HG03439 (cell line): ENCODE measurements at regions not wholly inside any gene's neighbourhood (a gene's known extent, or its start where the extent isn't known, plus 50 kb on each side); places are given as distances from the start of the nearest gene placed in this dataset.

Experiments used
- ATAC-seq: cut with Tn5 transposase; IDR thresholded peaks from one replicate; pipeline ENCODE4 v1.9.1; 2021; ENCODE audit warnings: mild to moderate bottlenecking, moderate library complexity; ENCODE audit not compliant: unreplicated experiment

DNA sequence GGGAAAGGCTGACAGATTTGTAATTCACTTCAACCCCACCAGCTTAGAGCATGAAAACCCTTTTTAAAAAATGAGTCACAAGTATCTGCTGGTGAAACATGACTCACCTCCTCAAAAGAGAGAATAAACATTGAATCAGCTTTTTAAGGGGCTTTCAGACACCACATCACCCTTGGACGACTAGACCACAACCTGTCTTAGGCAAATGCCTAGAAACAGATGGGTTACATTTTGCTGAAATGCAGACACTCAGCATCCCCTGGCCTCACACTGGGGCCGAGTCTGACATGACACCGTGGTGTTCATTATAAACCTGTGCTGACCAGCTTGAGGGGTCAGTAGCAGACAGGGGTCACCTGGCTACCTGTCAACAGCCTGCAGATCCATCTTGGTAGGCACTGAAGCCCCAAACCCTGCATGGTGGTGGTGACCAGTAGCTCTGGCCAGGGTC, 175.3 kb upstream of the CST7 start:
- ATAC-seq = no peak

- no peak for ATAC-seq
Observed at GRCh38 chr20:24775966-24776365, 173.1 kb upstream of the CST7 start.

DNA sequence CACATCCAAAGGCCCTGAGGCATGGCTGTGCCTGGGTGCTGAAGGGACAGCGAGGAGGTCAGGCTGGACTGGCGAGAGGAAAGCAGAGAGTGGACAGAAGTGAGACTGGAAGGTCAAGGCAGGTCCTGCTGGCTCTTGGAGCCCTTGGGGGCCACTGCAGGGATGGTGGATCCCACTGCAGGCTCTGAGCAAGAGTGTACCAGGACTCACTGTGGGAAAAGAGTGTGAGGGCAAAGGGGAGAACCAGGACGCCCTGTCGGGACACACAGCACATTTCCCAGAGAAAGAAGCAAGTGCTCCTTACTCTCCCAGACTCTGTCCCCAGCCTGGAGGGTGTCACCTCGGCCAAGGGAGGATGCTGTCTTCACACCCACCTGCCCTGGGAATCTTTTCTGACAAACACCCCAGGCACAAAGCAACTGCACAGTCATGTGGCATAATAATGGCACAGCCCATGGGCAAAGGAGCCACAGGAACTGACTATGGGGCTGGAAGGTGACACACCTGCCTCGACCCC, 172.3 kb upstream of the CST7 start:
- ATAC-seq = no peak

DNA sequence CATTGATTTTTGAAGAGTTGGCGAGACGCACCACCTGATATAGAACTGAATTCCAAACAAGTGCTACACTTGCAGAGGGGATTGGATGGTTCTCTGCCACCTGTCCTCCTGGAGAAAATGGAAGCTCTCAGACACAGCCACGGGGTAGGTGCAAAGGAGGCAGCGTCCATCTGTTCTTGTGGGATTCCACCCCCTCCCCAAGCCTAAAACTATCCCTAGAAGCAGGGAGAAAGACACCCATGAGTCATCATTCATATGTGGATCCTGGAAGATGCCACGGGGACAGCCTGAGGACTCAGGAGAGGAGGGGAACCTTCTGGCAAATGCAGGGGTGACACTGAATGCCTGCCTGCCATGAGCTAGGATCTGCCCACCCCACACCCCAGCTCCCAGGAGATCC, 171.3 kb upstream of the CST7 start:
- ATAC-seq = no peak

DNA sequence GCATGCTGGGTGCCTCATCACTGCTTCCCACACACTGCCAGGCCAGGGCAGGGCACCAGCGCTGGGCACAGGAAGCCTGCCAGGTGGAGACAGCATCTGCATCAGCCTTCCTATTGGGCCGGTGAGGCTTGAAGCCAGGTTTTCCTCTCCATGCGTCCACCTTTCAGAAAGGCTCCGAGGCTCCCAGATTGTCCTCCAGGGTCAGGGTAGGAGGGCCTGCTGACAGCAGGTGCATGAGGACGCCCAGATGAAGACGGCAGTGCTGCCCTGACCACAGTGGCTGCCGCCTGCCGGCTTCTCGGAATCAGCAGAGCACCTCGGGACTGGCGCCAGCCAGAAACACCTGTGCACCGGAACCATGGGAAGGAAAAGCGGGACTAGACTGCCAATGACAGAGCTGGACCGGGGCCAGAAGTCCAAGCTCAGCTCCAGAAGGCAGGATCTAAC, 170.5 kb upstream of the CST7 start:
- no peak for ATAC-seq

DNA sequence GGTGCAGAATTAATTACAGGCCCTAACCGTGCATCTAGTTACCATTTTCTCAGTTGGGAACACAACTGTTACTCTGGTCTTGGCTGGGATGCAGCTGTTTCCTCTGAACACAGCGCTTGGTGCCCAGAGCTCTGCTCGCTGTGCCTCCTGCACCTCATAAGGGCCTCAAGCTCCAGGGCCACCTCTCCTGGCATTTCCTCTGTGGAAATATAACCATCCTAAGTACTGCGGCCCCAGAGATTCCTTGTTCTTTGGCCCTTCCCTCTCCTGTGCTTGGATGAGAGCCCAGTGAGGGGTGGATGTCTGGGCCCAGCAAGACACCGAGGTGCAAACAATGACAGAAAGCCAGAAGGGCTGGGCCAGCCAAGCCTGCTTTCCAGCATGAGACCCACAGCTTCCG, 169.9 kb upstream of the CST7 start:
- no peak for ATAC-seq

- no peak for ATAC-seq
Observed at GRCh38 chr20:24779946-24780345, 169.1 kb upstream of the CST7 start.

GRCh38 chr20:24780674-24781417, 168.2 kb upstream of the CST7 start:
- ATAC-seq = no peak

GRCh38 chr20:24781418-24781980, 167.6 kb upstream of the CST7 start:
- no peak for ATAC-seq

DNA sequence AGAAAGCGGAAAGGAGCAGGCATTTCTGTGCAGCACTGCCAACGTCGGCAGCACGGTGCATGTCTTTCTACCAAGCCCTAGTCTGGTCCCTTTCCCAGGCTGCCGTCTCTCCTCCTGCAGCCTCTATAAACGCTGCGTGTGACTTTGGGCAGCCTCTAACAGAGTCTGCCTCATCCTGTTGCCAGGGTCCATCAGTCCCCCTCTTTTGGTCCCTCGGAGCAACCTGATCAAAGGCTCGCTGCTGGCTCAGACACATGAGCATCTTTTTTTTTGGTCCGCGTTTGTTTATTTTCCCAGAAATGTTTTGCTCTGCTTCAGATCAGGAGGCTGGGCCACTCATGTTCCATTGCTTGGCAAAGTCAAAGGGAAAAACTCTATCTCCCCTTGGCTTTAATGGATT, 166.8 kb upstream of the CST7 start:
- no peak for ATAC-seq

DNA sequence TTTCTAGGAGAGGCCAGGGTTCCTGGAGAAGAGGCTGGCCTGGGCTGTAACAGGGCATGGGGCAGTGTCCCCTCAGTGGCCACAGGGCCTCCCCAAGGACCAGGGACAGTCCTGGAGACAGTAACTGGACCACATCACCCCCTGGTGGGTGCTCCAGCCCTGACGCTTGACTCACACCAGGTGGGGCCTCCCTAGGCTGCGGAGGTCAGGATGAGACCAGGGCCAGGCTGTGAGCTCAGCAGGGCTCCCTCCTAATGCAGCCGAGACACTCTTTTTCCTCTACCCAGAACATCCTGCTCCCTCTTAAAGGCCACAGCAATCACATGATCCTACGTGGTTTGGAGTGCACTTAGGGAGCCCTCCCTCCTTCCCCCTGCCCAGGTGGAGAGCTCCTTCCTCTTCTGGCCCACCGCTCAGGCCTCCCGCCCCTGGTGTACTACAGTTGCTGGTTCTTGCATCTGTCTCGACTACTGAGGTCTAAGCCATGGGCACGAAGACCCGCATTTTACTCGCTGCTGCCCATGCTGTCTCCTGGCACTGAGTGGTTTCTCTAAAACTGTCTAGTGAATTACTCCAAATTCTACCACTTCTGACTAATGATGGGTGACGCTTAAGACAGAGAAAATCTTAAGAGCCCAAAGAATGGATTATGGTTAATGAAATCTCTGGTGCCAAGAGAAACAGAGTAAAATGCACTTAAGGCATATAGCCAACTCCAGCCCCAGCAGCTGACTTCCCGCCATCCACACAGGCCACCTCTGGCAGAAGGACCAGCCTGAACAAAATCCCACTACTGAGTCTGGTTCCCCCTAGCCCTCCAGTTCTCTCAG, 166.1 kb upstream of the CST7 start:
- no peak for ATAC-seq

GRCh38 chr20:24783631-24784492, 165.2 kb upstream of the CST7 start:
- no peak for ATAC-seq

GRCh38 chr20:24784607-24785006, 164.5 kb upstream of the CST7 start:
- no peak for ATAC-seq

- no peak for ATAC-seq
Observed at GRCh38 chr20:24785141-24786110, 163.6 kb upstream of the CST7 start.

DNA sequence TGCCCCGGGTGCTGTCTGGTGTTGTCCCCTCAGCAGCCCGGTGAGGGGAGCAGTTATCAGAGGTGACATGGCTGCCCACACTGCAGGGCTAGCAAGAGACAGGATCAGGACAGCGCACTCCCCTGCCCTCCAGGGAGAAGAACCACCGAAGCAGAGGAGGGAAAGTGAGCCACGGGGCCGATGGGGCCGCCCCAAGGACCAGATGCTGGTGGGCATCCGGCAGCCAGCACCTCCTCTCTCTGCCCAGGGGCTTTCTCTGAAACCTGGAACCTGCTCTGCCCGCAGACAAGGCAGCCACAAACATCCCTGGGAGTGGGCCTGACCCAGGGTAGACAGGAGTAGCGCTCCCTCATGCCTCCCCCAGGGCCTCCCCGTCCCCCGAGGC, 163.0 kb upstream of the CST7 start:
- no peak for ATAC-seq

DNA sequence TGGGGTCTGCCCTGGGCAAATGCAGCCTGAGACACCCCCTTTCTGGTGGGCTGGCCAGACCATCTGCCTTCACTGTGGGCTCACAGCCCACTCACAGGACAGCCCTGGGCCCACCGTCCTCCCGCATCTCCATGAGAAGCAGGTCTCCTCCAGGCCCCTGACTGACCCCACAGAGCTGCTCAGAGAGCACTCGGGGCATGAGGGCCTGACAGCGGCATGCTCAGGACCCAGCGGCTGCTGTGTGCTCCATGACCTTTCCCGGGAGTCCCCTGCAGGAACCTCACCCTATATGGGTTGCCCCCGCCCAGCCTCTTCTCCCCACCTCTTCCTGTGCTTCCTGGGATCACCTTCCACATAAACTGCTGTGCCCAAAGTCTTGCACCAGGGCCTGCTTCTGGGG, 162.4 kb upstream of the CST7 start:
- no peak for ATAC-seq

- ATAC-seq = no peak
Observed at GRCh38 chr20:24787071-24787470, 162.0 kb upstream of the CST7 start.

GRCh38 chr20:24787621-24788020, 161.4 kb upstream of the CST7 start:
- ATAC-seq = no peak

- no peak for ATAC-seq
Observed at GRCh38 chr20:24789877-24790276, 159.2 kb upstream of the CST7 start.
